Tibial nerve (tissue), 4 donors: ENCODE measurements at regions not wholly inside any gene's neighbourhood (a gene's known extent, or its start where the extent isn't known, plus 50 kb on each side); places are given as distances from the start of the nearest gene placed in this dataset.

Source experiments
- CTCF ChIP-seq, 5 experiments: fragments of 200-600 bp in 3 of 5; fragments of 450-650 bp in 2 of 5; sonication (generic) in 3 of 5; IDR thresholded peaks; one replicate each; pipeline ENCODE4 v1.5.1; 2016 to 2019; ENCODE audit warnings: antibody characterized with exemption in 5 of 5, mild to moderate bottlenecking in 3 of 5, moderate library complexity in 2 of 5
- EP300 ChIP-seq, 2 donors: sonication (generic); formaldehyde crosslinking; IDR thresholded peaks; one replicate each; pipeline ENCODE4 v1.6.1; 2017; ENCODE audit warnings: antibody characterized with exemption in 2 of 2, mild to moderate bottlenecking in 1 of 2
- POLR2A ChIP-seq, 2 donors: fragments of 450-650 bp; IDR thresholded peaks; one replicate each; pipeline ENCODE4 v1.6.1; 2017; ENCODE audit warnings: antibody characterized with exemption in 2 of 2, mild to moderate bottlenecking in 2 of 2, moderate library complexity in 2 of 2

- TF ChIP-seq CTCF (IDR thresholded peaks at IDR 0.05), result no peak
- no peak for TF ChIP-seq EP300 (IDR thresholded peaks at IDR 0.05)
- no peak for TF ChIP-seq POLR2A (IDR thresholded peaks at IDR 0.05)
Observed at GRCh38 chr21:23531444-23531843, 2075.8 kb downstream of the MRPL39 start.
